Stimulated activated CD4-positive, alpha-beta T cell treated with anti-CD3 and anti-CD28 coated beads, Interleukin-4, amount 100 ng/mL, for 24 hours (primary cell): ENCODE measurements at regions not wholly inside any gene's neighbourhood (a gene's known extent, or its start where the extent isn't known, plus 50 kb on each side); places are given as distances from the start of the nearest gene placed in this dataset.
A peak's percentile ranks its signal among the peaks of the same experiment; 100 is the strongest.
"Not testable (repeated sequence)": the region's sequence is repeated elsewhere in the genome, so short reads cannot be mapped to it uniquely, and the experiment has no call there.

ENCODE experiments used
- DNase-seq: peaks from one replicate; pipeline ENCODE4 v3.0.0-alpha.2; 2020

- DNase-seq = no peak
These were observed 195.2 kb upstream of the RAG2 start for GRCh38 chr11:36792996-36793914.

GRCh38 chr11:36791957-36792356, 193.9 kb upstream of the RAG2 start:
- DNase-seq = no peak

- DNase-seq = no peak
These were observed 192.5 kb upstream of the RAG2 start for GRCh38 chr11:36790526-36790925.

- DNase-seq = no peak
These were observed 185.8 kb upstream of the RAG2 start for GRCh38 chr11:36783808-36784207.

GRCh38 chr11:36779791-36780190, 181.8 kb upstream of the RAG2 start:
- no peak for DNase-seq

DNA sequence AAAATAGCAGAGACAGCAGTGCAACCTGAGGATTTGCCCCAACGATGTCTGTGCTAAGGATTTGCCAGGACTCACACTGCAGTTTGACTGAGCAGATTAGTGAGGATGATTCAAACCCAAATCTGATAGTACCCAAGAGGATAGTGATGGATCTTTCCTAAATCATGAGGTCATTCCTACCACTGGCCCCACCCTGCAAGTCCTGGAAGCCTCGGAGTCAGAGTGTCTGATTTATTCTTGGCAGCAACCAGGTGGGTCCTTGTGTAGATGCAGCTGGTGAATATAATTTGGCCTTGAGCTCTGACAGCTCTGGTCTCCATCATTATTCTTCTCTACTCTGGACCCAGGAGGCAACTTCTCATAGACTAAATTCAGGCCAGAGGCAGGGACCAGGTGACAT, 179.3 kb upstream of the RAG2 start:
- no peak for DNase-seq

GRCh38 chr11:36775756-36776155, 177.7 kb upstream of the RAG2 start:
- DNase-seq = no peak

- no peak for DNase-seq
These were observed 177.1 kb upstream of the RAG2 start for GRCh38 chr11:36775130-36775529.

- no peak for DNase-seq
These were observed 176.6 kb upstream of the RAG2 start for GRCh38 chr11:36774603-36775002.

- DNase-seq = no peak
These were observed 165.2 kb upstream of the RAG2 start for GRCh38 chr11:36763187-36763586.

- no peak for DNase-seq
These were observed 159.0 kb upstream of the RAG2 start for GRCh38 chr11:36757075-36757474.

DNA sequence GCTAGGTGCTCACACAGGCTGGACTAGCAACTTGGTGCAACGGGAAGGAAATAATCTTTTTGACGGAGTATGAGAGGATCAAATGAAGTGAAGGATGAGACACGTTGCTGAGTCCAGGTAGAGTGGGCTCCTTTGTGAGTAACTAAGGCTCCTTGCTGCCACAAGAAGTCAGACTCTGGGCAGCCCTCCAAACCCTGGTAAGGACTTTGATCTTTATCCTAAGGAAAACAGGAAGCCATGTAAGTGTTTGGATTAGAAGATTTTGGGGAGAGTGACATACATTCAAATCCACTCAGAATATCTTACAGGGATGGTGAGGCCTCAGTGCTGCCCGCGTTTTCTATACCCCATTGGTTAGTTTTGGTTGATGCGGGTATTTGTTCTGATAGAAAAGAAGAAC, 155.9 kb upstream of the RAG2 start:
- no peak for DNase-seq

DNA sequence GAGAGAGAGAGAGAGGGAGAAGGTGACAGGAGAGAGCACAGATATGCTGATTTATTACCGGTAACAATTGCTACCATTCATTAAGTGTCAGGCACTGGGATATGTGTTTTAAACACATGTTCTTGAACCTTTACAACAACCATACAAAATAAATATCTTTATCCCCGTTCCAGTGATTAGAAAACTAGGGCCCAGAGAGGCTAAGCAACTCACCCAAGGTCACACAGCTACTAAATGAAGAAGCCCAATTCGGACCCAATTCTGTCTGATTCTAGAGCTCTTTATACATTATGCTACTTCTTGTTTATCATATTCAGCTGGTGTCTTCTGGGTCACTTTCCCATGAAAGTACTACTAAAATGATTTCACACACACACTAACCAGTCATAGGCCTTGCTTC, 154.0 kb upstream of the RAG2 start:
- DNase-seq = no peak

GRCh38 chr11:36751335-36751781, 153.3 kb upstream of the RAG2 start:
- DNase-seq = no peak

GRCh38 chr11:36750349-36750748, 152.3 kb upstream of the RAG2 start:
- no peak for DNase-seq

DNA sequence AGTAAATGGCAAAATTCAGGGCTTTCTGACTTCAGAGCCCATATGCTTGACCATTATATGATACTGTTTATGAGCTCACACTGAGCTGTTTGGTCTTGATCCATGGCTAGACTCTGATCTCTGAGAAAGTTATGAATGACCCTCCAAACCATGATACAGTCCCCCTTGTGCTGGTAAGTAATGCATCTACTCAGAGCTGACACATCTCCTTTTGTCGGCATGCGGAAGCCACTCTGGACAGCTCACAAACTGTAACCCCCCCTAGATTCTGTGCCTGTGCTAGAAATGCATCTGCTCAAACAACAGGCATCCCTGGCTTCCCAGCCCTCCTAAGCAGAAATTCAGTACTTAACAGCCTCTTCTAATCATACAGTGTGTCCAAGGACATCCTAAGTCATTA, 150.8 kb upstream of the RAG2 start:
- no peak for DNase-seq

DNA sequence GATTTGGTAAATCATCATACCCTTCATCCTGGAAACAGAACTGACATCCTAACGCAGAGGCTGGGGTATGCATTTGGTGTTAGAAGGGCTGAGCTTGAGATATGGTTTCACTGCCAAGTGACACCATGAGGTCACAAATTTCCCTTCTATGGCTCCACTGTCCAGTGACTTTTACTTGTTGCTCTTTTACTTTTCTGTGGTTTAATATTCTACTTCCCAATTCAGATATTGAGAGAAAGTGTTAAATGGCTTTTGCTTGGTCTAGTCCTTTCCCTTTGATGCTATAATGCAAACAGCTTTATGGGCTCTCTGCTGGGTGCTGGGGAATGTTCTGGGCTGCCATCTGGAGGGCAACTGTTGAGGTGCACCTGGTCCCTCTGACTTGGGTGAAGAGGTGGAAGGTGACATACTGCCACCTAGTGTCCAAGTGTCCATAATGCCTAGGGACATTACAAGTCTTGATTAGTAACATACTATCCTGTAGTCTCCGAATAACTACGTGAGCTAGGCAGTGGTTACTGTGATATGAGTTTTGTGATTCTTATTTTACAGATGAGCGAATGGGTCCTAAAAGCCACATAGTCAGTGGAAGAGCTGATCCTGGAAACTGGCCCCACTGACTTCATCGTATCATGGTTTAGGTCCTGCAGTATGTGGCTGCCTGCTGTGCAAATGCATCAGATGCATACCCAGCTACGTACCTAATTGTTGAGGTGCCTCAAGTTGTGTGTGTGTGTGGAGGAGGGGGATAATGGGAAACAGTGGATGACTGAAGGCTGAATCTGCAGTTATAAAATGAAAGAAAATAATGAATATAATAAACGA, 149.1 kb upstream of the RAG2 start:
- DNase-seq = peak; percentile 84

DNA sequence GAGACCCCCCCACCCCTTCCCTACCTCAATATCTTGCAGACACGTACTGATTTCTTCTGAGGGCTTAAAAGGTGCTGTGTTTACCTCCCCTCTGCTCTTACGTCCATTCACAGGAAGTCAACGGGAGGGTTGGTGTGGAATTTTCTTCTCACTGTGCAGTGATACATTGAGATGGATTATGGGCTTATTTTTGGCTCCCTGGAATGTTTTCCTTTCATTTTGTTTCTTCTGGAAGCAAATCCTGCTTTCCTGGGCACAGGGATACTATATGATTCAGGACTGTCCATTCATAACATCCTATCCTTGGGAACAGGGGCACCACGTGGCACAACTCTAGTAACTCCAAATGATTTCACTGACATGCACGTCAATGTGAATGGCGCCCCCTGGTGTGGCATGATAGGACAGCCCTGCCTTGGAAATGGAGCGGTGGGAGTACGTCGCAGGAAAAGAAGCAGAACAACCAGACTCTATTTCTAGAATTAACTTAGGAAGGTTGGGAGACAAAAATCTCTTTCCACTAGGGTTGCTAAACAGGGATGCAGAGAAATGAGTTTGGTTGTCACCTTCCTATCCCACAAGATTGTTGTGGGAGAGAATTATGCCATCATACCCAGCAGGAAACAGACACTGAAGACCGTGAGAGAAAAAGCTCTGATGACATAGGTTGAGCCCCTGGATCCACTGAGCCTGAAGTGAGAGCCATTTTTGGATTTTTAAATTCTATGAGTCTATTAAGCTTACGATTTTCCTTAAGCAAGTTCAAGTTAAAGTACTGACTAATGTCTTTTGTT, 146.5 kb upstream of the RAG2 start:
- DNase-seq = peak; percentile 51

- DNase-seq = no peak
These were observed 145.0 kb upstream of the RAG2 start for GRCh38 chr11:36743039-36743438.

- no peak for DNase-seq
These were observed 143.5 kb upstream of the RAG2 start for GRCh38 chr11:36741515-36741914.

DNA sequence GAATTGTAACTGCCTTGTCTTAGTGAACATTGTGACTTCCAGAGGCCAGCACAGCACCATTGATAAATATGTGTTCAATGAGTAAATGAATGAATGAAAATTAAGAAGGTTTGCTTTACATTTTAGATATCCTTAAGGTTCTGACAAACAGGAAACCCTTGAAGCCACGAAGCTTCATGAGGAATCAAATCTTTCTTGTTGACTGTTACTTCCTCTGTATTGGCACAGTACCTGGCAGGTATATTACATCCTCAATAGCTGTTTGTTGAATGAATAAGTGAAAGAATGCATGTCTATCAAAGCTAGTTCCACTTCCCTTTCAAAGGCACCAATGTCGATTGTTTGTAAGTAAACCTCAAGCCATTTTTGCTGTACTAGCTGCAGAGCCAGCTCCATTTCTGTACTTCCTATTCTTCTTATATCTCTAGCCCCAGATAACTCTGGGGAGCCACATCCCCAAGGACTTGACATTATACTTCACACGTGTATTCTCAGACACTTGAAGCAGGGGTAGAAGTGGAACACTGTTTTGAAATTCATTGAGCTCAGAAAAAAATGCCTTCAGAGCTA, 140.3 kb upstream of the RAG2 start:
- no peak for DNase-seq

GRCh38 chr11:36736103-36736502, 138.1 kb upstream of the RAG2 start:
- no peak for DNase-seq

DNA sequence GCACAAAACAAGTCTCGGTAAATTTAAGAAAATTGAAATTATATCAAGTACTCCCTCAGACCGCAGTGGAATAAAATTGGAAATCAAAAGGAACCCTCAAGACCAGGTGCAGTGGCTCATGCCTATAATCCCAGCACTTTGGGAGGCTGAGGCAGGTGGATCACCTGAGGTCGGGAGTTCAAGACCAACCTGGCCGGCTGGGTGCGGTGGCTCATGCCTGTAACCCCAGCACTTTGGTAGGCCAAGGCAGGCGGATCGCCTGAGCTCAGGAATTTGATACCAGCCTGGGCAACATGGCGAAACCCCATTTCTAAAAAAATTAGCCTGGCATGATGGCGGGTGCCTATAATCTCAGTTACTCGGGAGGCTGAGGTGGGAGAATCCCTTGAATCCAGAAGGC, 135.7 kb upstream of the RAG2 start:
- not testable (repeated sequence) for DNase-seq
